H1 (cell line): ENCODE measurements at regions not wholly inside any gene's neighbourhood (a gene's known extent, or its start where the extent isn't known, plus 50 kb on each side); places are given as distances from the start of the nearest gene placed in this dataset.

ENCODE experiments used
- CTCF ChIA-PET: fragments of 300-600 bp; sonication (Branson Sonifier 250); formaldehyde crosslinking; loops from one replicate; lab custom pipeline; 2021; ENCODE audit not compliant: partially characterized antibody; lab: Charles Lee
- POLR2A ChIA-PET: fragments of 300-600 bp; sonication (Branson Sonifier 250); formaldehyde crosslinking; loops from one replicate; lab custom pipeline; 2021; ENCODE audit warnings: inconsistent platforms; ENCODE audit not compliant: partially characterized antibody; lab: Charles Lee
- DNase-seq, 2 experiments: peaks; one replicate each; pipeline versions ENCODE4 v3.0.0 to v3.0.0-alpha.2; 2010 to 2022; ENCODE audit warnings: low spot score in 2 of 2, low read depth in 1 of 2, mixed read lengths in 1 of 2
- FAIRE-seq: peaks from 2 replicates; lab custom pipeline; 2011; peaks lifted over from hg19 to GRCh38; lab: Jason Lieb, UNC
- H2AFZ ChIP-seq: 2 replicates; pipeline ENCODE4 v1.8.1; 2012; ENCODE audit warnings: low read length, inconsistent platforms
- H2AK5ac ChIP-seq: 2 replicates; pipeline ENCODE4 v1.6.1; 2013; ENCODE audit warnings: low read depth, low read length
- H2BK120ac ChIP-seq: replicated peaks from 2 replicates; pipeline ENCODE3; 2013; ENCODE audit warnings: low read depth, low read length, inconsistent platforms
- H2BK12ac ChIP-seq: 2 replicates; pipeline ENCODE4 v1.6.1; 2013; ENCODE audit warnings: low read depth, low read length
- H2BK15ac ChIP-seq: 2 replicates; pipeline ENCODE4 v1.6.1; 2013; ENCODE audit warnings: low read length
- H2BK20ac ChIP-seq: 2 replicates; pipeline ENCODE4 v1.6.1; 2013; ENCODE audit warnings: low read length
- H2BK5ac ChIP-seq: 2 replicates; pipeline ENCODE4 v1.6.1; 2013; ENCODE audit warnings: low read depth, low read length
- H3K14ac ChIP-seq: 2 replicates; pipeline ENCODE4 v1.6.1; 2013; ENCODE audit warnings: inconsistent platforms; ENCODE audit not compliant: insufficient read length
- H3K18ac ChIP-seq: 2 replicates; pipeline ENCODE4 v1.6.1; 2013; ENCODE audit warnings: low read length; ENCODE audit errors: extremely low read depth
- H3K23ac ChIP-seq: 2 replicates; pipeline ENCODE4 v1.6.1; 2013; ENCODE audit warnings: inconsistent platforms; ENCODE audit not compliant: insufficient read length
- H3K23me2 ChIP-seq: 2 replicates; pipeline ENCODE4 v1.6.1; 2013; ENCODE audit warnings: low read depth, low read length
- H3K27ac ChIP-seq: 2 replicates; pipeline ENCODE4 v1.6.1; 2011; ENCODE audit warnings: low read depth, low read length, inconsistent platforms
- H3K27me3 ChIP-seq, 4 experiments: replicated peaks in 1 of 4; 1 replicate in 1 of 4; 2 replicates in 3 of 4; pipeline versions ENCODE4 v1.6.1 to v1.8.1; 2011 to 2013; ENCODE audit warnings: low read length in 3 of 4, mild to moderate bottlenecking in 3 of 4, inconsistent platforms in 2 of 4, mixed read lengths in 2 of 4, moderate library complexity in 1 of 4; ENCODE audit not compliant: control insufficient read depth in 3 of 4, insufficient read depth in 3 of 4; ENCODE audit errors: extremely low read depth in 1 of 4
- H3K36me3 ChIP-seq, 4 experiments: 2 replicates each; pipeline versions ENCODE4 v1.6.1 to v1.8.1; 2011 to 2013; ENCODE audit warnings: mild to moderate bottlenecking in 4 of 4, low read length in 3 of 4, moderate library complexity in 2 of 4, control low read depth in 1 of 4, inconsistent platforms in 1 of 4; ENCODE audit not compliant: insufficient read depth in 4 of 4, control insufficient read depth in 2 of 4
- H3K4ac ChIP-seq: replicated peaks from 2 replicates; pipeline ENCODE3; 2013; ENCODE audit warnings: low read length, low read depth, mixed read lengths, inconsistent platforms; ENCODE audit not compliant: insufficient read length
- H3K4me1 ChIP-seq, 4 experiments: replicated peaks in 1 of 4; 1 replicate in 1 of 4; 2 replicates in 3 of 4; pipeline versions ENCODE4 v1.6.1 to v1.8.1; 2011 to 2013; ENCODE audit warnings: low read length in 3 of 4, inconsistent platforms in 2 of 4, mixed read lengths in 1 of 4; ENCODE audit not compliant: insufficient read depth in 4 of 4, control insufficient read depth in 3 of 4
- H3K4me2 ChIP-seq, 2 experiments: 2 replicates each; pipeline versions ENCODE4 v1.6.1 to v1.8.1; 2011 to 2013; ENCODE audit warnings: low read depth in 2 of 2, low read length in 2 of 2, control low read depth in 1 of 2, inconsistent platforms in 1 of 2, mild to moderate bottlenecking in 1 of 2; ENCODE audit not compliant: insufficient read depth in 1 of 2
- H3K4me3 ChIP-seq, 4 experiments: fragments of 200-600, 300-600 bp in 1 of 4; sonication (generic), shearing (Covaris generic), sonication (Bioruptor Twin) in 1 of 4; 2 replicates each; pipeline versions ENCODE4 v1.5.1 to v1.8.1; 2011 to 2016; ENCODE audit warnings: low read length in 4 of 4, low read depth in 3 of 4, control low read depth in 2 of 4, inconsistent platforms in 2 of 4, mild to moderate bottlenecking in 2 of 4, mixed read lengths in 1 of 4, moderate library complexity in 1 of 4; ENCODE audit not compliant: insufficient read depth in 2 of 4; ENCODE audit errors: extremely low read depth in 1 of 4
- H3K56ac ChIP-seq: replicated peaks from 2 replicates; pipeline ENCODE3; 2013; ENCODE audit warnings: low read depth, mild to moderate bottlenecking, mixed read lengths, low read length, inconsistent platforms; ENCODE audit not compliant: insufficient read length
- H3K79me1 ChIP-seq: 2 replicates; pipeline ENCODE4 v1.6.1; 2013; ENCODE audit warnings: low read depth, low read length, control low read depth
- H3K79me2 ChIP-seq, 2 experiments: 2 replicates each; pipeline versions ENCODE4 v1.6.1 to v1.8.1; 2012 to 2013; ENCODE audit warnings: low read length in 2 of 2, mild to moderate bottlenecking in 2 of 2, inconsistent platforms in 1 of 2; ENCODE audit not compliant: insufficient read depth in 2 of 2, control insufficient read depth in 1 of 2
- H3K9ac ChIP-seq, 4 experiments: replicated peaks in 1 of 4; 1 replicate in 1 of 4; 2 replicates in 3 of 4; pipeline versions ENCODE4 v1.6.1 to v1.8.1; 2011 to 2013; ENCODE audit warnings: low read depth in 3 of 4, low read length in 3 of 4, control low read depth in 2 of 4, mild to moderate bottlenecking in 2 of 4, moderate library complexity in 2 of 4, inconsistent platforms in 1 of 4; ENCODE audit errors: extremely low read depth in 1 of 4
- H3K9me3 ChIP-seq, 2 experiments: 2 replicates each; pipeline versions ENCODE4 v1.6.1 to v1.8.1; 2012 to 2013; ENCODE audit warnings: mild to moderate bottlenecking in 2 of 2, moderate library complexity in 2 of 2, control low read depth in 1 of 2, inconsistent platforms in 1 of 2, low read depth in 1 of 2, low read length in 1 of 2, mixed read lengths in 1 of 2; ENCODE audit not compliant: insufficient read depth in 2 of 2
- H4K20me1 ChIP-seq, 2 experiments: replicated peaks in 1 of 2; 2 replicates each; pipeline versions ENCODE3 to v1.8.1; 2011 to 2013; ENCODE audit warnings: inconsistent platforms in 2 of 2, low read length in 2 of 2, mild to moderate bottlenecking in 1 of 2; ENCODE audit not compliant: insufficient read depth in 2 of 2, control insufficient read depth in 1 of 2
- H4K5ac ChIP-seq: 2 replicates; pipeline ENCODE4 v1.6.1; 2013; ENCODE audit warnings: low read length, low read depth, mixed read lengths, inconsistent platforms; ENCODE audit not compliant: insufficient read length
- H4K8ac ChIP-seq: 2 replicates; pipeline ENCODE4 v1.8.0; 2013; ENCODE audit warnings: mild to moderate bottlenecking, moderate library complexity, low read length, inconsistent platforms; ENCODE audit not compliant: insufficient read depth; ENCODE audit errors: extremely low read depth
- H4K91ac ChIP-seq: replicated peaks from 2 replicates; pipeline ENCODE3; 2013; ENCODE audit warnings: low read length, mixed read lengths, inconsistent platforms; ENCODE audit not compliant: insufficient read length
- BCL11A ChIP-seq, 2 experiments: IDR thresholded peaks; one replicate each; pipeline ENCODE4 v1.6.1; 2011; ENCODE audit warnings: low read depth in 2 of 2, low read length in 2 of 2, mild to moderate bottlenecking in 2 of 2
- JUND ChIP-seq: IDR thresholded peaks from 2 replicates; pipeline ENCODE4 v1.6.1; 2011; ENCODE audit warnings: mild to moderate bottlenecking, improper control_type of control experiment, low read length
- POLR2A ChIP-seq, 2 experiments: IDR thresholded peaks; 1 replicate in 1 of 2; 2 replicates in 1 of 2; pipeline ENCODE4 v1.6.1; 2011; ENCODE audit warnings: low read depth in 2 of 2, low read length in 2 of 2, mild to moderate bottlenecking in 2 of 2; ENCODE audit errors: control extremely low read depth in 1 of 2
- TEAD4 ChIP-seq: IDR thresholded peaks from 2 replicates; pipeline ENCODE4 v1.6.1; 2012; ENCODE audit warnings: low read depth, low read length, inconsistent platforms, mixed read lengths
- TF ChIP-seq, protein P1 (sequence below): IDR thresholded peaks from 2 replicates; pipeline ENCODE4 v1.6.1; 2012; ENCODE audit warnings: inconsistent platforms
- TF ChIP-seq, protein P2 (sequence below): IDR thresholded peaks from 2 replicates; pipeline ENCODE4 v1.6.1; 2011; ENCODE audit warnings: low read depth, mild to moderate bottlenecking, low read length; ENCODE audit not compliant: insufficient read depth
- TF ChIP-seq, protein P3 (sequence below), 3 experiments: IDR thresholded peaks; 1 replicate in 2 of 3; 2 replicates in 1 of 3; pipeline versions ENCODE4 v1.5.1 to v1.6.1; 2011; ENCODE audit warnings: low read length in 3 of 3, mild to moderate bottlenecking in 3 of 3, inconsistent platforms in 2 of 3, low read depth in 1 of 3, moderate library complexity in 1 of 3; ENCODE audit not compliant: insufficient read depth in 1 of 3; ENCODE audit errors: control extremely low read depth in 1 of 3

DNA sequence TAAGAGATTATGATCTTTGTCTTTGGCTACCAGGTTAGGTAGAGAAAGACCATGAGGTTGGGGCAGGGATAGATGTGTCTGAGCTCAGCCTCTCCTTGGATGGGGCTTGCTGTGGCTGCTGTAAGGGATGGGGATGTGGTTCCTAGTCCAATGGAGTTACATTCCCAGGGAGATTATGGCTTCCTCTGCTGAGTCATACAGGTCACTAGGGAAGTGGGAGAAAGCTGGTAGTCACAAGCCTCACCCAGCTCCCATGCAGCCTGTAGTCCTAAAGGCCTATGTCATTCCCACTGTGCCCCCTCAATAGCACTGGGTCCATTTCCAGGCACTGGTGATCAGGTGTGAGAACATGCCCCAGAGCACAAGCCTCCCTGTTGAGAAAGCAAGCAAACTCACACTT is 70.6 kb upstream of the CENPE start:
- Histone ChIP-seq H2AFZ (no peak overlapping the region), H3K36me3 (peaks cover 0 to 2% (median 0%) of the 10 kb centered on the region in 4 experiments; a peak in 4 of 8 replicates), H2BK120ac (no peak overlapping the region), H3K23me2 (no peaks in the 10 kb centered on the region), H3K9ac (no peak overlapping the region), H3K23ac (no peak overlapping the region), H3K27ac (no peak overlapping the region), H3K4me2 (no peak overlapping the region), H3K18ac (no peak overlapping the region), H3K4ac (no peak overlapping the region), H4K91ac (no peak overlapping the region), H3K4me1 (no peaks in the 10 kb centered on the region), H3K79me1 (no peaks in the 10 kb centered on the region), H2AK5ac (no peak overlapping the region), H2BK12ac (no peak overlapping the region), H3K27me3 (no peaks in the 10 kb centered on the region), H3K56ac (no peak overlapping the region), H3K4me3 (no peak overlapping the region), H2BK5ac (no peak overlapping the region), H3K9me3 (peaks cover 3 to 6% of the 10 kb centered on the region in 2 experiments; a peak in 1 of 4 replicates), H4K5ac (no peak overlapping the region), H2BK15ac (no peak overlapping the region), H3K14ac (peak overlapping the region; percentile 72), H3K79me2 (no peaks in the 10 kb centered on the region), H4K20me1 (no peaks in the 10 kb centered on the region), H2BK20ac (no peak overlapping the region), H4K8ac (no peak overlapping the region)
- no peak for FAIRE-seq
- ChIA-PET POLR2A (no interaction called here), CTCF (no interaction called here)
- DNase-seq = no peak
- TF ChIP-seq, protein P1, sequence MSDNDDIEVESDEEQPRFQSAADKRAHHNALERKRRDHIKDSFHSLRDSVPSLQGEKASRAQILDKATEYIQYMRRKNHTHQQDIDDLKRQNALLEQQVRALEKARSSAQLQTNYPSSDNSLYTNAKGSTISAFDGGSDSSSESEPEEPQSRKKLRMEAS = no peak
- TF ChIP-seq JUND (no peak), POLR2A (IDR thresholded peaks at IDR 0.05; ENCODE audit: control extremely low read depth in 1 of 2, low read depth in 2 of 2, low read length in 2 of 2) (no peak), TEAD4 (no peak), BCL11A (IDR thresholded peaks at IDR 0.05; ENCODE audit: low read depth in 2 of 2, low read length in 2 of 2) (no peak)
- TF ChIP-seq, protein P2, sequence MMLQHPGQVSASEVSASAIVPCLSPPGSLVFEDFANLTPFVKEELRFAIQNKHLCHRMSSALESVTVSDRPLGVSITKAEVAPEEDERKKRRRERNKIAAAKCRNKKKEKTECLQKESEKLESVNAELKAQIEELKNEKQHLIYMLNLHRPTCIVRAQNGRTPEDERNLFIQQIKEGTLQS = no peak
- TF ChIP-seq, protein P3, sequence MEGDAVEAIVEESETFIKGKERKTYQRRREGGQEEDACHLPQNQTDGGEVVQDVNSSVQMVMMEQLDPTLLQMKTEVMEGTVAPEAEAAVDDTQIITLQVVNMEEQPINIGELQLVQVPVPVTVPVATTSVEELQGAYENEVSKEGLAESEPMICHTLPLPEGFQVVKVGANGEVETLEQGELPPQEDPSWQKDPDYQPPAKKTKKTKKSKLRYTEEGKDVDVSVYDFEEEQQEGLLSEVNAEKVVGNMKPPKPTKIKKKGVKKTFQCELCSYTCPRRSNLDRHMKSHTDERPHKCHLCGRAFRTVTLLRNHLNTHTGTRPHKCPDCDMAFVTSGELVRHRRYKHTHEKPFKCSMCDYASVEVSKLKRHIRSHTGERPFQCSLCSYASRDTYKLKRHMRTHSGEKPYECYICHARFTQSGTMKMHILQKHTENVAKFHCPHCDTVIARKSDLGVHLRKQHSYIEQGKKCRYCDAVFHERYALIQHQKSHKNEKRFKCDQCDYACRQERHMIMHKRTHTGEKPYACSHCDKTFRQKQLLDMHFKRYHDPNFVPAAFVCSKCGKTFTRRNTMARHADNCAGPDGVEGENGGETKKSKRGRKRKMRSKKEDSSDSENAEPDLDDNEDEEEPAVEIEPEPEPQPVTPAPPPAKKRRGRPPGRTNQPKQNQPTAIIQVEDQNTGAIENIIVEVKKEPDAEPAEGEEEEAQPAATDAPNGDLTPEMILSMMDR (IDR thresholded peaks at IDR 0.05; ENCODE audit: control extremely low read depth in 1 of 3, insufficient read depth in 1 of 3, low read depth in 1 of 3, low read length in 3 of 3) = no peak
